NCI-H187 (cell line): ENCODE measurements at regions not wholly inside any gene's neighbourhood (a gene's known extent, or its start where the extent isn't known, plus 50 kb on each side); places are given as distances from the start of the nearest gene placed in this dataset.
"Not testable (repeated sequence)": the region's sequence is repeated elsewhere in the genome, so short reads cannot be mapped to it uniquely, and the experiment has no call there.

Source experiments
- DNase-seq, 2 experiments: peaks; one replicate each; lab custom pipeline; 2025; lab: John Stamatoyannopoulos, UW

- DNase-seq = no peak
Measured at GRCh38 chr13:50229960-50230661, 214.9 kb downstream of the KCNRG start.

- DNase-seq = no peak
Measured at GRCh38 chr13:50230662-50230978, 215.4 kb downstream of the KCNRG start.

- not testable (repeated sequence) for DNase-seq
Measured at GRCh38 chr13:50233574-50233973, 218.3 kb downstream of the KCNRG start.

- no peak for DNase-seq
Measured at GRCh38 chr13:50235604-50236342, 220.5 kb downstream of the KCNRG start.

- DNase-seq = no peak
Measured at GRCh38 chr13:50236898-50237318, 221.7 kb downstream of the KCNRG start.

GRCh38 chr13:50238922-50239321 lies 223.7 kb downstream of the KCNRG start:
- DNase-seq = no peak

- no peak for DNase-seq
Measured at GRCh38 chr13:50241479-50241878, 226.2 kb downstream of the KCNRG start.

GRCh38 chr13:50243931-50244330 lies 228.7 kb downstream of the KCNRG start:
- DNase-seq = no peak

GRCh38 chr13:50244355-50244712 lies 229.1 kb downstream of the KCNRG start:
- DNase-seq = no peak

- no peak for DNase-seq
Measured at GRCh38 chr13:50244713-50245574, 229.7 kb downstream of the KCNRG start.

GRCh38 chr13:50247223-50247622 lies 232.0 kb downstream of the KCNRG start:
- no peak for DNase-seq

GRCh38 chr13:50248516-50249143 lies 233.4 kb downstream of the KCNRG start:
- DNase-seq = no peak

- no peak for DNase-seq
Measured at GRCh38 chr13:50249144-50249521, 233.9 kb downstream of the KCNRG start.

- DNase-seq = no peak
Measured at GRCh38 chr13:50250401-50250800, 235.2 kb downstream of the KCNRG start.

- no peak for DNase-seq
Measured at GRCh38 chr13:50255639-50256038, 240.4 kb downstream of the KCNRG start.

GRCh38 chr13:50256536-50257321 lies 241.5 kb downstream of the KCNRG start:
- DNase-seq = not testable (repeated sequence)

GRCh38 chr13:50257646-50258045 lies 242.4 kb downstream of the KCNRG start:
- no peak for DNase-seq

GRCh38 chr13:50261130-50261901 lies 246.1 kb downstream of the KCNRG start:
- no peak for DNase-seq

GRCh38 chr13:50267066-50267465 lies 251.8 kb downstream of the KCNRG start:
- DNase-seq = no peak

- no peak for DNase-seq
Measured at GRCh38 chr13:50267917-50268316, 252.7 kb downstream of the KCNRG start.

GRCh38 chr13:50268500-50268899 lies 253.3 kb downstream of the KCNRG start:
- no peak for DNase-seq
